Activated naive CD4-positive, alpha-beta T cell treated with anti-CD3 and anti-CD28 coated beads, Interleukin-2, amount 50 U/mL, for 24 hours (primary cell): ENCODE measurements at regions not wholly inside any gene's neighbourhood (a gene's known extent, or its start where the extent isn't known, plus 50 kb on each side); places are given as distances from the start of the nearest gene placed in this dataset.
"Not testable (repeated sequence)": the region's sequence is repeated elsewhere in the genome, so short reads cannot be mapped to it uniquely, and the experiment has no call there.

Source experiments
- H3K27ac Mint-ChIP-seq: one replicate; pipeline ENCODE4 v1.8.0; 2021; ENCODE audit warnings: mild to moderate bottlenecking, mixed read lengths
- H3K27me3 Mint-ChIP-seq: one replicate; pipeline ENCODE4 v1.8.0; 2021; ENCODE audit warnings: mixed read lengths
- H3K36me3 Mint-ChIP-seq: one replicate; pipeline ENCODE4 v1.8.0; 2021; ENCODE audit warnings: mixed read lengths
- H3K4me1 Mint-ChIP-seq: one replicate; pipeline ENCODE4 v1.8.0; 2021; ENCODE audit warnings: mixed read lengths
- H3K4me3 Mint-ChIP-seq: one replicate; pipeline ENCODE4 v1.8.0; 2021; ENCODE audit warnings: mild to moderate bottlenecking, mixed read lengths
- H3K9me3 Mint-ChIP-seq: one replicate; pipeline ENCODE4 v1.8.0; 2021; ENCODE audit warnings: mixed read lengths

DNA sequence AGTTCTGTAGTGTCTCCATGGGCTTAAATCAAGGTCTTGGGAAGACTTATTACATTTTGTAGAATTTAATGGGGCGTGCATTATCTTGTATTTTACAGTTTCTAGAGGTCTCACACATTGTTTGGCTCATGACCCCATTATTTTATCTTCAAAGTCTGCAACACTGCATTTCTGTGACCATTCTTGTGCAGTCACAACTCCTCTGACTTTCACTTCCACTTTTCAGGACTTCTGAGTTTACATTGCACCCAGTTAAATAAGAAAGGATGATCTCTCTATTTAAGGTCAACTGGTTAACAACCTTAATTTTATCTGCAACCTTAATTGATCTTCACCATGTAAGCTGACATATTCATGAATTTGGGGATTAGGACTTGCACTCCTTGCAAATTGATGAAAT is 1186.6 kb downstream of the MRPL39 start:
- Mint-ChIP-seq H3K4me1 (no peaks in the 10 kb centered on the region), H3K27ac (no peak overlapping the region), H3K4me3 (no peak overlapping the region), H3K9me3 (peaks cover 11% of the 10 kb centered on the region), H3K27me3 (peaks cover 3% of the 10 kb centered on the region), H3K36me3 (no peaks in the 10 kb centered on the region)

DNA sequence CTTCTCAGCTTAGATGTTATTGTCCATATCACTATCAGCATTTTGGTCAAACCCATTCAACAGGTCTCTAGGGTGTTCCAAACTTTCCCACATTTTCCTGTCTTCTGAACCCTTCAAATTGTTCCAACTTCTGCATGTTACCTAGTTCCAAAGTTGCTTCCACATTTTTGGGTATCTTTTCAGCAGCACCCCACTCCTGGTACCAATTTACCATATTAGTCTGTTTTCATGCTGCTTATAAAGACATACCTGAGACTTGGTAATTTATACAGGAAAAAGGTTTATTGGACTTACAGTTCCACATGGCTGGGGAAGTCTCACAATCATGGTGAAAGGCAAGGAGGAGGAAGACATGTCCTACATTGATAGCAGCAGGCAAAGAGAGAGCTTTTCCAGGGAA is 1187.6 kb downstream of the MRPL39 start:
- not testable (repeated sequence) for H3K27ac Mint-ChIP-seq, H3K4me1 Mint-ChIP-seq, H3K36me3 Mint-ChIP-seq

DNA sequence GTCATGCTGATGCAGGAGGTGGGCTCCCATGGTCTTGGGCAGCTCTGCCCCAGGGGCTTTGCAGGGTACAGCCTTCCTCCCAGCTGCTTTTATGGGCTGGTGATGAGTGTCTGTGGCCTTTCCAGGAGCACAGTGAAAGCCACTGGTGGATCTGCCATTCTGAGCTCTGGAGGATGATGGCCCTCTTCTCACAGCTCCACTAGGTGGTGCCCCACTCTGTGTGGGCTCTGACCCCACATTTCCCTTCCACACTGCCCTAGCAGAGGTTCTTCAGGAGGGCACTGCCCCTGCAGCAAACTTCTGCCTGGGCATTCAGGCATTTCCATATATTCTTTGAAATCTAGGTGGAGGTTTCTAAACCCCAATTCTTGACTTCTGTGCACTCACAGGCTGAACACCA is 1188.6 kb downstream of the MRPL39 start:
- peaks cover 11% of the 10 kb centered on the region for H3K9me3 Mint-ChIP-seq
- H3K4me1 Mint-ChIP-seq: no peaks in the 10 kb centered on the region
- H3K27ac Mint-ChIP-seq: no peak overlapping the region
- H3K27me3 Mint-ChIP-seq: peaks cover 2% of the 10 kb centered on the region
- H3K36me3 Mint-ChIP-seq: no peaks in the 10 kb centered on the region
- no peak overlapping the region for H3K4me3 Mint-ChIP-seq

More for the DNA sequence above, 1187.6 kb downstream of the MRPL39 start:
- H3K4me3 Mint-ChIP-seq, H3K27me3 Mint-ChIP-seq: not testable (repeated sequence)
- peaks cover 11% of the 10 kb centered on the region for H3K9me3 Mint-ChIP-seq

DNA sequence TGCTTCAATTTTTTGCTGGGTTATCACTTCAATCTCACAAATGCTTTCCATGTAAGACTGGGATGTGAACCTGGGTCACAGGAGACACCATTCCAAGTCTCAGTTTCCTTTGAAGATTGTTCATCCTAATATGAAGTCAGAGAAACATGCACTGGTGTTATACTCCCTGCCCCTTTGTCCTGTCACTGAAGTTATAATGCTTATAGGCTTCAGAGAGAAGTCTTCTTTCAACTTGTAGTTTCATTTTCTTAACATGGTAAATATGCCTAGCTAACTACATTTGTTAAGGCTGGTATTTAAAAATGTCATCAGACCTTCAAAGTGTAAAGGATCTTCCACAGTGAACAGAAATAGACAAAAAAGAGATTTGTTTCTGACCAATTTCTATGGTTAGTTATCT is 1195.9 kb downstream of the MRPL39 start:
- Mint-ChIP-seq H3K27me3 (no peaks in the 10 kb centered on the region), H3K9me3 (no peaks in the 10 kb centered on the region), H3K27ac (no peak overlapping the region), H3K4me3 (no peak overlapping the region), H3K4me1 (no peaks in the 10 kb centered on the region), H3K36me3 (no peaks in the 10 kb centered on the region)

DNA sequence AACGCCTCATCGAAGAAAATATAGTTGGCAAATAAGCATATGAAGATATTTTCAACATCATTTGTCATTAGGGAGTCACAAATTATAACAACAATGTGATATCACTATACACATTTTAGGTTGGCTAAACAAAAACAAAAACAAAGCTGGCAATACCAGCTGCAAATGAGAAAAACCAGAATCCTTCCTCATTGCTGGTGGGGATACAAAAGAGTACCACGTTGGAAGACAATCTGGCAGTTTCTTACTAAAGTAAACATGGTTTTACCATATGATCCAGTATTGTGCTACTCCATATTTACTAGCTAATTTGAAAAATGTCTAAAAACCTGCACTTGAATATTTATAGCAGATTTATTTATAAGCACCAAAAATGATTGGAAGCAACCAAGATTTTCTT is 1204.1 kb downstream of the MRPL39 start:
- no peaks in the 10 kb centered on the region for H3K4me1 Mint-ChIP-seq
- no peak overlapping the region for H3K27ac Mint-ChIP-seq
- no peaks in the 10 kb centered on the region for H3K36me3 Mint-ChIP-seq
- no peaks in the 10 kb centered on the region for H3K27me3 Mint-ChIP-seq
- H3K9me3 Mint-ChIP-seq: no peaks in the 10 kb centered on the region
- no peak overlapping the region for H3K4me3 Mint-ChIP-seq

- Mint-ChIP-seq H3K4me3 (no peak overlapping the region), H3K36me3 (no peaks in the 10 kb centered on the region)
Measured at GRCh38 chr21:24395320-24395923, 1211.9 kb downstream of the MRPL39 start.

GRCh38 chr21:24375201-24375600 is 1232.1 kb downstream of the MRPL39 start:
- H3K4me3 Mint-ChIP-seq: no peak overlapping the region
- H3K27me3 Mint-ChIP-seq: no peaks in the 10 kb centered on the region
- no peaks in the 10 kb centered on the region for H3K9me3 Mint-ChIP-seq
- H3K27ac Mint-ChIP-seq: no peak overlapping the region
- no peaks in the 10 kb centered on the region for H3K36me3 Mint-ChIP-seq
- H3K4me1 Mint-ChIP-seq: no peaks in the 10 kb centered on the region

More at GRCh38 chr21:24395320-24395923, 1211.9 kb downstream of the MRPL39 start:
- no peaks in the 10 kb centered on the region for H3K4me1 Mint-ChIP-seq
- no peak overlapping the region for H3K27ac Mint-ChIP-seq
- no peaks in the 10 kb centered on the region for H3K27me3 Mint-ChIP-seq
- H3K9me3 Mint-ChIP-seq: no peaks in the 10 kb centered on the region

DNA sequence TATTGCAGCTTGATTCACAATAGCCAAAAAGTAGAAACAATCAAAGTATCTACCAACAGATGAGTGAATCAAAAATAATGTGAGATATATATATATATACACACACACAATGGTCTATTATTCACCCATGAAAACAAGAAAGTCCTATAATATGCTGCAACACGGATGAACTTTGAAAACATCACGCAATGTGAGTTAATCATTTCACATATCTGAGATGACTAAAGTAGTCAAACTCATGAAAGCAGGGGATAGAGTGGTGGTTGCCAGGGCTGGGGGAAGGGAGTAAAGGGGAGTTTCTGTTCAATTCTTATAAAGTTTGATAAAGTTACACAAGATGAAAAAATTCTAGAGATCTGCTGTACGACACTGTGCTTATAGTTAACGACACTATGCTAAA is 1234.8 kb downstream of the MRPL39 start:
- Mint-ChIP-seq H3K27ac (no peak overlapping the region), H3K36me3 (no peaks in the 10 kb centered on the region), H3K4me3 (no peak overlapping the region), H3K27me3 (no peaks in the 10 kb centered on the region), H3K9me3 (no peaks in the 10 kb centered on the region), H3K4me1 (no peaks in the 10 kb centered on the region)

- peaks cover 2% of the 10 kb centered on the region for H3K27me3 Mint-ChIP-seq
- H3K4me1 Mint-ChIP-seq: no peaks in the 10 kb centered on the region
- no peaks in the 10 kb centered on the region for H3K9me3 Mint-ChIP-seq
- H3K36me3 Mint-ChIP-seq: no peaks in the 10 kb centered on the region
- H3K27ac Mint-ChIP-seq: no peak overlapping the region
- H3K4me3 Mint-ChIP-seq: no peak overlapping the region
Measured at GRCh38 chr21:24369746-24370145, 1237.5 kb downstream of the MRPL39 start.

- no peaks in the 10 kb centered on the region for H3K4me1 Mint-ChIP-seq
- no peaks in the 10 kb centered on the region for H3K36me3 Mint-ChIP-seq
- no peak overlapping the region for H3K27ac Mint-ChIP-seq
- H3K4me3 Mint-ChIP-seq: no peak overlapping the region
- peaks cover 2% of the 10 kb centered on the region for H3K27me3 Mint-ChIP-seq
- H3K9me3 Mint-ChIP-seq: no peaks in the 10 kb centered on the region
Measured at GRCh38 chr21:24369278-24369677, 1238.0 kb downstream of the MRPL39 start.

DNA sequence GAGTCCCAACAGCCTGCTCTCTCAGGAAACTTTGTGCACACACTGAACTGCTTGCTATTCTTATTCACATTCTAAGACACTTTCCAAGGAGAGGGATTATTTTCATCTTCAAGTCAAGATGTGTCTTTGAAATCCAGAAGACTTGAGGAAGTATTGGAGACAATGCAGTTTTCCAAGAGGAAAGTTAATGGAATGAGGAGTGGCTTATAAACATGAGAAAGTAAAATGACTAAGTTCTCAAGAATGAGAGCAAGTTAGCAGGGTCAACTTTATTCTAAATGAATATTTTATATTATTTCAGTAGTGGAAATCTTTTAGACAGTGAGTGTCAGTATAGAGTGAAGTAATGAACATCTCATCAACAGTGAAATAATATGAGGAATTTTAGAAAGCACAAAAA is 1239.3 kb downstream of the MRPL39 start:
- Mint-ChIP-seq H3K4me3 (no peak overlapping the region), H3K27me3 (peaks cover 2% of the 10 kb centered on the region), H3K9me3 (no peaks in the 10 kb centered on the region), H3K4me1 (no peaks in the 10 kb centered on the region), H3K36me3 (no peaks in the 10 kb centered on the region), H3K27ac (no peak overlapping the region)

- Mint-ChIP-seq H3K4me3 (no peak overlapping the region), H3K9me3 (peaks cover 6% of the 10 kb centered on the region), H3K27ac (no peak overlapping the region), H3K4me1 (no peaks in the 10 kb centered on the region), H3K36me3 (no peaks in the 10 kb centered on the region), H3K27me3 (no peaks in the 10 kb centered on the region)
Measured at GRCh38 chr21:24353492-24353891, 1253.8 kb downstream of the MRPL39 start.

DNA sequence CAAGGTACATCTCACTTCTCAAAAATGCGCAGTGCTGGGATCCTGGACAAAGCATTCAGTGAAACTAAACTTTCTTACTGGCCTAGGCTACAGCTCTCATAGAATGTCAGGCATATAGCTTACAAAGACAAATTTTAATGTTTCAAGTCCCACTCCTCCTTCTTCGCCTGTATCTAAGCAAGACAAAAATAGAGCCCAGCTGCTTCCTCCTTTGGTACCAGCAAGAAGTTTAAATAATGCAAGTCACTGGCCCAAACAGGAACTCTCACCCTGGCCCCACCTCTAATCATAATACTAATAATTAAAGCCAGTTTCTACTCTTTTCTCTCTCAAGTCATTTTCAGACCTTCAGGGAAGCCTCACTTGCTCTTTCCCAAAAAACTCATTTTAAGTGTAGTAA is 1267.9 kb downstream of the MRPL39 start:
- H3K9me3 Mint-ChIP-seq: peaks cover 5% of the 10 kb centered on the region
- no peaks in the 10 kb centered on the region for H3K4me1 Mint-ChIP-seq
- no peaks in the 10 kb centered on the region for H3K27me3 Mint-ChIP-seq
- no peaks in the 10 kb centered on the region for H3K36me3 Mint-ChIP-seq
- H3K27ac Mint-ChIP-seq: no peak overlapping the region
- H3K4me3 Mint-ChIP-seq: no peak overlapping the region

DNA sequence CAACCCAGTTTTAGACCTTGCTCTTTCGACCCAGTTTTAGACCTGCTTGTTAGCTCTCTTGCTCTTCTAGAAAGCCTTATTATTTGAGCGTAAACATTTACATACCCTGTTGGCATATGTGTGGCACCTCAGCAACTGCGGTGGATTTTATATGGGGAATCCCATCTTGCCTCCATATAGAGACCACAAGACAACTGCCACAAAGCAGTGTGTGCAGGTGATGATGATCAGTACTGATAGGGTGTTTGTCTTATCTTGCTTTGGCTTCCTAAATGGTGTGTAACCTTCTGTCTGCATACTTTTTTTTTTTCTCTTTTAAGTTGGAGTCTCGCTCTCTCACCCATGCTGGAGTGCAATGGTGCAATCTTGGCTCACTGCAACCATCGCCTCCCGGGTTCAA is 1270.8 kb downstream of the MRPL39 start:
- peaks cover 5% of the 10 kb centered on the region for H3K9me3 Mint-ChIP-seq
- H3K4me1 Mint-ChIP-seq: no peaks in the 10 kb centered on the region
- no peaks in the 10 kb centered on the region for H3K27me3 Mint-ChIP-seq
- H3K36me3 Mint-ChIP-seq: no peaks in the 10 kb centered on the region
- H3K27ac Mint-ChIP-seq: no peak overlapping the region
- H3K4me3 Mint-ChIP-seq: no peak overlapping the region

DNA sequence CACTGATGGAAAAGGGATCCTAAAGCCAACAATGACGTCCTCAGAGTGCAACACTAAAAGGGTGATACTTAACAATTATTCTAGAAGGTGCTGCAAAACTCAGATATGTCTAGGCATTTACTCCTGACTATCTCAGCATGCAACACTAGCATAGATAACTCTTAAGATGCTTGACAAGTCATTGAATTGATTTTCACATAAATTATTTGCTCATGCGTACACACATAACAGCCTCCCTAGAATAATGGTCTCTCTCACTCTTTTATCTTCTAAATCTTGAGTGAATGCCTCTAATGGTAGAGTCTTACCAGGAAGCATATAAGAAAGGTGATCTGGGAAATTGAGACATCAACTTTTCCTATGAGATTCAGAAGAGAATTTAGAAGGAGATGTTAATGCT is 1283.7 kb downstream of the MRPL39 start:
- H3K4me3 Mint-ChIP-seq: no peak overlapping the region
- H3K27ac Mint-ChIP-seq: no peak overlapping the region
- no peaks in the 10 kb centered on the region for H3K36me3 Mint-ChIP-seq
- H3K27me3 Mint-ChIP-seq: peaks cover 1% of the 10 kb centered on the region
- no peaks in the 10 kb centered on the region for H3K9me3 Mint-ChIP-seq
- no peaks in the 10 kb centered on the region for H3K4me1 Mint-ChIP-seq

DNA sequence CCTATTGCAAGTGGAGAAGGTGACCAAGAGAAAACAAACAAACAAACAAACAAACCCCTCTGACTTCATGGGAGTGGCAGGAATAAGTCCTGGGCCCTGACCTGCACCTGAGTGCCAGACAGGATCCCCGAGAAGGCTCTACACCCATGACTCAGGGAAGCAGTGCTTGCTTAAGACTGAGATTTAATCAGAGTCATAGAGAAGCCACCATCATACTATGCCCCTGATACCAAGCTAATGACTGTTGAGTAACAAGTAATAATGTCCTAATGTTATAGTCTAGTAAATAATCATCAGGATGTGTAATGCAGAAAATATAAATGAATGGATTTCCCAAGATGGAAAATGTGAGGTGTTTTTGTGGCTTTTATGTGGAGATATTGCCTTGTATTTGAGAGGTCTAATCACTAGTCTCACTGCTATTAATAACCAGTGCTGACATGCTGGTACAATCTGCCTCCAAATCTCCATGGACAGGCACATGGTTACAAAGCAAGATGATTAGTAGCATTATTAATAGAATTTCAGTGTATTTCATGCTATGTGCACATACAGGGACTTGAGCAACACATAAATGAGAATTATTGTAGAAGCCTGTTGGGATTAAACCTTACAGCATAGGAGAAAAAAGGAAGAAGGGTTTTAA is 1290.9 kb downstream of the MRPL39 start:
- Mint-ChIP-seq H3K36me3 (no peaks in the 10 kb centered on the region), H3K27ac (no peak overlapping the region), H3K27me3 (no peaks in the 10 kb centered on the region), H3K9me3 (no peaks in the 10 kb centered on the region), H3K4me3 (no peak overlapping the region), H3K4me1 (no peaks in the 10 kb centered on the region)

GRCh38 chr21:24310788-24311187 is 1296.5 kb downstream of the MRPL39 start:
- Mint-ChIP-seq H3K27ac (no peak overlapping the region), H3K36me3 (no peaks in the 10 kb centered on the region), H3K27me3 (no peaks in the 10 kb centered on the region), H3K9me3 (no peaks in the 10 kb centered on the region), H3K4me3 (no peak overlapping the region), H3K4me1 (no peaks in the 10 kb centered on the region)
